H1 (cell line): ENCODE measurements at regions not wholly inside any gene's neighbourhood (a gene's known extent, or its start where the extent isn't known, plus 50 kb on each side); places are given as distances from the start of the nearest gene placed in this dataset.

Source experiments
- NRF1 ChIP-seq: IDR thresholded peaks from 2 replicates; pipeline ENCODE4 v1.6.1; 2011; ENCODE audit warnings: mild to moderate bottlenecking, low read depth, low read length, improper control_type of control experiment
- TAF1 ChIP-seq: IDR thresholded peaks from 2 replicates; pipeline ENCODE4 v1.6.1; 2011; ENCODE audit warnings: mild to moderate bottlenecking, low read depth, low read length
- TF ChIP-seq, protein P1 (sequence below): fragments of 300-600 bp; sonication (generic); IDR thresholded peaks from 2 replicates; pipeline ENCODE4 v1.7.1; 2012; ENCODE audit warnings: low read length, moderate library complexity, mild to moderate bottlenecking, inconsistent platforms; ENCODE audit not compliant: insufficient replicate concordance
- TF ChIP-seq, protein P2 (sequence below): IDR thresholded peaks from 2 replicates; pipeline ENCODE4 v1.6.1; 2012; ENCODE audit warnings: inconsistent platforms

DNA sequence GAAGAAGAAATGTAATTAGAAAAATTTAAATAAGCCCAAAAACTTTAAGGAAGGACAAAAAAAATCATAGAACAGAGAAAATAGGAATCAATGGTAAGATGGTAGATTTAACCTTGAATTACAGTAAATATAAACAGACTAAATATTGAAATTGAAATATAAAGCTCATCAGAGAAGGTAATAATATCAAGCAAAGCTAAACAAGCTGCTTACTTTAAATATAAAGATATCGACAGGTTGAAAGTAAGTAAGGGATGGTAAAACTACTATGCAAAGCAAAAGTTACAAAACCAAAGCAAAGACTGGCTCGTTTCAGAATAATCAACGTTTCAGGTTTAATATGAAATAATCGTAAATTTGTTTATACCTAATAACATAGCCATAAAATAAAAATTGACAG, 137.0 kb upstream of the KCNJ15 start (continued):
- TF ChIP-seq, protein P1, sequence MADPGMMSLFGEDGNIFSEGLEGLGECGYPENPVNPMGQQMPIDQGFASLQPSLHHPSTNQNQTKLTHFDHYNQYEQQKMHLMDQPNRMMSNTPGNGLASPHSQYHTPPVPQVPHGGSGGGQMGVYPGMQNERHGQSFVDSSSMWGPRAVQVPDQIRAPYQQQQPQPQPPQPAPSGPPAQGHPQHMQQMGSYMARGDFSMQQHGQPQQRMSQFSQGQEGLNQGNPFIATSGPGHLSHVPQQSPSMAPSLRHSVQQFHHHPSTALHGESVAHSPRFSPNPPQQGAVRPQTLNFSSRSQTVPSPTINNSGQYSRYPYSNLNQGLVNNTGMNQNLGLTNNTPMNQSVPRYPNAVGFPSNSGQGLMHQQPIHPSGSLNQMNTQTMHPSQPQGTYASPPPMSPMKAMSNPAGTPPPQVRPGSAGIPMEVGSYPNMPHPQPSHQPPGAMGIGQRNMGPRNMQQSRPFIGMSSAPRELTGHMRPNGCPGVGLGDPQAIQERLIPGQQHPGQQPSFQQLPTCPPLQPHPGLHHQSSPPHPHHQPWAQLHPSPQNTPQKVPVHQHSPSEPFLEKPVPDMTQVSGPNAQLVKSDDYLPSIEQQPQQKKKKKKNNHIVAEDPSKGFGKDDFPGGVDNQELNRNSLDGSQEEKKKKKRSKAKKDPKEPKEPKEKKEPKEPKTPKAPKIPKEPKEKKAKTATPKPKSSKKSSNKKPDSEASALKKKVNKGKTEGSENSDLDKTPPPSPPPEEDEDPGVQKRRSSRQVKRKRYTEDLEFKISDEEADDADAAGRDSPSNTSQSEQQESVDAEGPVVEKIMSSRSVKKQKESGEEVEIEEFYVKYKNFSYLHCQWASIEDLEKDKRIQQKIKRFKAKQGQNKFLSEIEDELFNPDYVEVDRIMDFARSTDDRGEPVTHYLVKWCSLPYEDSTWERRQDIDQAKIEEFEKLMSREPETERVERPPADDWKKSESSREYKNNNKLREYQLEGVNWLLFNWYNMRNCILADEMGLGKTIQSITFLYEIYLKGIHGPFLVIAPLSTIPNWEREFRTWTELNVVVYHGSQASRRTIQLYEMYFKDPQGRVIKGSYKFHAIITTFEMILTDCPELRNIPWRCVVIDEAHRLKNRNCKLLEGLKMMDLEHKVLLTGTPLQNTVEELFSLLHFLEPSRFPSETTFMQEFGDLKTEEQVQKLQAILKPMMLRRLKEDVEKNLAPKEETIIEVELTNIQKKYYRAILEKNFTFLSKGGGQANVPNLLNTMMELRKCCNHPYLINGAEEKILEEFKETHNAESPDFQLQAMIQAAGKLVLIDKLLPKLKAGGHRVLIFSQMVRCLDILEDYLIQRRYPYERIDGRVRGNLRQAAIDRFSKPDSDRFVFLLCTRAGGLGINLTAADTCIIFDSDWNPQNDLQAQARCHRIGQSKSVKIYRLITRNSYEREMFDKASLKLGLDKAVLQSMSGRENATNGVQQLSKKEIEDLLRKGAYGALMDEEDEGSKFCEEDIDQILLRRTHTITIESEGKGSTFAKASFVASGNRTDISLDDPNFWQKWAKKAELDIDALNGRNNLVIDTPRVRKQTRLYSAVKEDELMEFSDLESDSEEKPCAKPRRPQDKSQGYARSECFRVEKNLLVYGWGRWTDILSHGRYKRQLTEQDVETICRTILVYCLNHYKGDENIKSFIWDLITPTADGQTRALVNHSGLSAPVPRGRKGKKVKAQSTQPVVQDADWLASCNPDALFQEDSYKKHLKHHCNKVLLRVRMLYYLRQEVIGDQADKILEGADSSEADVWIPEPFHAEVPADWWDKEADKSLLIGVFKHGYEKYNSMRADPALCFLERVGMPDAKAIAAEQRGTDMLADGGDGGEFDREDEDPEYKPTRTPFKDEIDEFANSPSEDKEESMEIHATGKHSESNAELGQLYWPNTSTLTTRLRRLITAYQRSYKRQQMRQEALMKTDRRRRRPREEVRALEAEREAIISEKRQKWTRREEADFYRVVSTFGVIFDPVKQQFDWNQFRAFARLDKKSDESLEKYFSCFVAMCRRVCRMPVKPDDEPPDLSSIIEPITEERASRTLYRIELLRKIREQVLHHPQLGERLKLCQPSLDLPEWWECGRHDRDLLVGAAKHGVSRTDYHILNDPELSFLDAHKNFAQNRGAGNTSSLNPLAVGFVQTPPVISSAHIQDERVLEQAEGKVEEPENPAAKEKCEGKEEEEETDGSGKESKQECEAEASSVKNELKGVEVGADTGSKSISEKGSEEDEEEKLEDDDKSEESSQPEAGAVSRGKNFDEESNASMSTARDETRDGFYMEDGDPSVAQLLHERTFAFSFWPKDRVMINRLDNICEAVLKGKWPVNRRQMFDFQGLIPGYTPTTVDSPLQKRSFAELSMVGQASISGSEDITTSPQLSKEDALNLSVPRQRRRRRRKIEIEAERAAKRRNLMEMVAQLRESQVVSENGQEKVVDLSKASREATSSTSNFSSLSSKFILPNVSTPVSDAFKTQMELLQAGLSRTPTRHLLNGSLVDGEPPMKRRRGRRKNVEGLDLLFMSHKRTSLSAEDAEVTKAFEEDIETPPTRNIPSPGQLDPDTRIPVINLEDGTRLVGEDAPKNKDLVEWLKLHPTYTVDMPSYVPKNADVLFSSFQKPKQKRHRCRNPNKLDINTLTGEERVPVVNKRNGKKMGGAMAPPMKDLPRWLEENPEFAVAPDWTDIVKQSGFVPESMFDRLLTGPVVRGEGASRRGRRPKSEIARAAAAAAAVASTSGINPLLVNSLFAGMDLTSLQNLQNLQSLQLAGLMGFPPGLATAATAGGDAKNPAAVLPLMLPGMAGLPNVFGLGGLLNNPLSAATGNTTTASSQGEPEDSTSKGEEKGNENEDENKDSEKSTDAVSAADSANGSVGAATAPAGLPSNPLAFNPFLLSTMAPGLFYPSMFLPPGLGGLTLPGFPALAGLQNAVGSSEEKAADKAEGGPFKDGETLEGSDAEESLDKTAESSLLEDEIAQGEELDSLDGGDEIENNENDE: no peak
- TF ChIP-seq NRF1 (no peak), TAF1 (no peak)
- TF ChIP-seq, protein P2, sequence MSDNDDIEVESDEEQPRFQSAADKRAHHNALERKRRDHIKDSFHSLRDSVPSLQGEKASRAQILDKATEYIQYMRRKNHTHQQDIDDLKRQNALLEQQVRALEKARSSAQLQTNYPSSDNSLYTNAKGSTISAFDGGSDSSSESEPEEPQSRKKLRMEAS: no peak
